Large intestine (tissue), 3 donors: ENCODE measurements at regions not wholly inside any gene's neighbourhood (a gene's known extent, or its start where the extent isn't known, plus 50 kb on each side); places are given as distances from the start of the nearest gene placed in this dataset.
"Not testable (repeated sequence)": the region's sequence is repeated elsewhere in the genome, so short reads cannot be mapped to it uniquely, and the experiment has no call there.

ENCODE experiments used
- DNase-seq, 2 donors: peaks; one replicate each; pipeline versions ENCODE4 v3.0.0 to v3.0.0-alpha.2; 2013
- H3K27ac ChIP-seq: one replicate; pipeline ENCODE4 v1.5.1; 2013; ENCODE audit warnings: low read length
- H3K27me3 ChIP-seq: 2 replicates; pipeline ENCODE4 v1.6.1; 2013; ENCODE audit warnings: low read length; ENCODE audit not compliant: control insufficient read depth, insufficient read depth
- H3K36me3 ChIP-seq: 2 replicates; pipeline ENCODE4 v1.6.1; 2013; ENCODE audit warnings: low read length; ENCODE audit not compliant: control insufficient read depth, insufficient read depth
- H3K4me1 ChIP-seq: one replicate; pipeline ENCODE4 v1.6.1; 2013; ENCODE audit warnings: low read length; ENCODE audit not compliant: control insufficient read depth, insufficient read depth
- H3K4me3 ChIP-seq: one replicate; pipeline ENCODE4 v1.5.1; 2013; ENCODE audit warnings: low read length
- H3K9me3 ChIP-seq: one replicate; pipeline ENCODE4 v1.6.1; 2013; ENCODE audit warnings: mild to moderate bottlenecking, low read depth, low read length, moderate library complexity; ENCODE audit not compliant: control insufficient read depth
- WGBS: methylation state at CpG from one replicate; pipeline ENCODE4 v1.1.5; 2013; ENCODE audit warnings: low lambda C conversion rate; ENCODE audit not compliant: insufficient coverage; 5-methylcytosine and 5-hydroxymethylcytosine counted together

GRCh38 chr19:33866696-33867095 lies 70.0 kb downstream of the KCTD15 start:
- H3K4me3 ChIP-seq, result no peak overlapping the region
- H3K27me3 ChIP-seq, result peaks cover 13% of the 10 kb centered on the region
- H3K27ac ChIP-seq, result no peak overlapping the region
- no peaks in the 10 kb centered on the region for H3K36me3 ChIP-seq
- no peak for DNase-seq
- H3K4me1 ChIP-seq, result no peaks in the 10 kb centered on the region
- WGBS, result no CpG with 5 or more reads among the region's 5 CpGs
- H3K9me3 ChIP-seq, result no peaks in the 10 kb centered on the region

GRCh38 chr19:33868076-33868735 lies 71.5 kb downstream of the KCTD15 start:
- no peaks in the 10 kb centered on the region for H3K4me1 ChIP-seq
- H3K27me3 ChIP-seq, result peaks cover 13% of the 10 kb centered on the region
- no peaks in the 10 kb centered on the region for H3K9me3 ChIP-seq
- WGBS, result no CpG with 5 or more reads among the region's 17 CpGs
- no peak for DNase-seq
- H3K36me3 ChIP-seq, result no peaks in the 10 kb centered on the region
- H3K4me3 ChIP-seq, result no peak overlapping the region
- no peak overlapping the region for H3K27ac ChIP-seq

GRCh38 chr19:33868788-33869412 lies 72.2 kb downstream of the KCTD15 start:
- no CpG with 5 or more reads among the region's 21 CpGs for WGBS
- DNase-seq, result peak in 1 of 2 donors; percentile 16

GRCh38 chr19:33870298-33870932 lies 73.7 kb downstream of the KCTD15 start:
- H3K9me3 ChIP-seq, H3K4me3 ChIP-seq, H3K27ac ChIP-seq, DNase-seq, H3K4me1 ChIP-seq, H3K36me3 ChIP-seq: not testable (repeated sequence)
- H3K27me3 ChIP-seq, result peaks cover 13% of the 10 kb centered on the region
- no CpG with 5 or more reads among the region's 1 CpG for WGBS

More at GRCh38 chr19:33868788-33869412, 72.2 kb downstream of the KCTD15 start:
- Histone ChIP-seq H3K4me1 (no peaks in the 10 kb centered on the region), H3K27me3 (peaks cover 13% of the 10 kb centered on the region), H3K9me3 (no peaks in the 10 kb centered on the region), H3K4me3 (no peak overlapping the region), H3K36me3 (no peaks in the 10 kb centered on the region), H3K27ac (no peak overlapping the region)

GRCh38 chr19:33871605-33872004 lies 74.9 kb downstream of the KCTD15 start:
- DNase-seq, result no peak
- no CpG with 5 or more reads among the region's 3 CpGs for WGBS

GRCh38 chr19:33872445-33873320 lies 76.0 kb downstream of the KCTD15 start:
- 100% methylated on average over 2 of the region's 4 CpGs for WGBS
- H3K4me1 ChIP-seq, result no peaks in the 10 kb centered on the region

More at GRCh38 chr19:33871605-33872004, 74.9 kb downstream of the KCTD15 start:
- no peak overlapping the region for H3K27ac ChIP-seq
- H3K27me3 ChIP-seq, result peaks cover 13% of the 10 kb centered on the region
- no peak overlapping the region for H3K4me3 ChIP-seq
- no peaks in the 10 kb centered on the region for H3K36me3 ChIP-seq
- H3K9me3 ChIP-seq, result no peaks in the 10 kb centered on the region
- no peaks in the 10 kb centered on the region for H3K4me1 ChIP-seq

GRCh38 chr19:33875071-33875470 lies 78.4 kb downstream of the KCTD15 start:
- peaks cover 16% of the 10 kb centered on the region for H3K27me3 ChIP-seq
- H3K4me3 ChIP-seq, result no peak overlapping the region
- H3K36me3 ChIP-seq, result no peaks in the 10 kb centered on the region
- H3K27ac ChIP-seq, result no peak overlapping the region
- H3K4me1 ChIP-seq, result no peaks in the 10 kb centered on the region
- WGBS, result 88% methylated on average over 4 of the region's 8 CpGs
- H3K9me3 ChIP-seq, result no peaks in the 10 kb centered on the region
- DNase-seq, result no peak

More at GRCh38 chr19:33872445-33873320, 76.0 kb downstream of the KCTD15 start:
- no peak overlapping the region for H3K4me3 ChIP-seq
- no peaks in the 10 kb centered on the region for H3K9me3 ChIP-seq
- H3K27ac ChIP-seq, result no peak overlapping the region
- peaks cover 15% of the 10 kb centered on the region for H3K27me3 ChIP-seq
- H3K36me3 ChIP-seq, result no peaks in the 10 kb centered on the region
- DNase-seq, result no peak

- WGBS, result 50% methylated on average over 2 of the region's 3 CpGs
- DNase-seq, result no peak
- no peaks in the 10 kb centered on the region for H3K9me3 ChIP-seq
- H3K27ac ChIP-seq, result no peak overlapping the region
- no peaks in the 10 kb centered on the region for H3K36me3 ChIP-seq
- H3K27me3 ChIP-seq, result peaks cover 16% of the 10 kb centered on the region
- H3K4me1 ChIP-seq, result no peaks in the 10 kb centered on the region
- H3K4me3 ChIP-seq, result no peak overlapping the region
These were observed 79.5 kb downstream of the KCTD15 start for GRCh38 chr19:33876192-33876591.

GRCh38 chr19:33878030-33878544 lies 81.4 kb downstream of the KCTD15 start:
- Histone ChIP-seq H3K4me1 (no peaks in the 10 kb centered on the region), H3K27me3 (peaks cover 16% of the 10 kb centered on the region), H3K9me3 (no peaks in the 10 kb centered on the region), H3K27ac (no peak overlapping the region), H3K36me3 (no peaks in the 10 kb centered on the region), H3K4me3 (no peak overlapping the region)
- WGBS, result 70% methylated on average over 2 of the region's 13 CpGs
- DNase-seq, result no peak
